Neural cell (in vitro differentiated cells): ENCODE measurements at regions not wholly inside any gene's neighbourhood (a gene's known extent, or its start where the extent isn't known, plus 50 kb on each side); places are given as distances from the start of the nearest gene placed in this dataset.

Experiments used
- H2AFZ ChIP-seq: fragments of 200-600, 300-800 bp; sonication (generic), shearing (Covaris generic); 2 replicates; pipeline ENCODE4 v1.6.0; 2014; ENCODE audit warnings: low read depth, mild to moderate bottlenecking, antibody characterized with exemption, low read length, moderate library complexity
- H3F3A ChIP-seq: fragments of 200-600 bp; shearing (Covaris generic); 2 replicates; pipeline ENCODE4 v1.6.1; 2016; ENCODE audit warnings: mild to moderate bottlenecking, moderate library complexity, mixed read lengths, antibody characterized with exemption, low read length; ENCODE audit not compliant: insufficient read depth, poor library complexity, severe bottlenecking
- H3K27ac ChIP-seq: fragments of 200-600, 300-800 bp; sonication (generic), shearing (Covaris generic); 2 replicates; pipeline ENCODE4 v1.5.1; 2014; ENCODE audit warnings: mild to moderate bottlenecking, low read length, moderate library complexity
- H3K27me3 ChIP-seq: fragments of 300-800, 200-600 bp; sonication (generic), shearing (Covaris generic); 2 replicates; pipeline ENCODE4 v1.6.0; 2014; ENCODE audit warnings: mild to moderate bottlenecking, low read depth, low read length, moderate library complexity; ENCODE audit not compliant: insufficient read depth
- H3K36me3 ChIP-seq: fragments of 300-800, 200-600 bp; sonication (generic), shearing (Covaris generic); 2 replicates; pipeline ENCODE4 v1.5.1; 2014; ENCODE audit warnings: mild to moderate bottlenecking, antibody characterized with exemption, low read length, moderate library complexity; ENCODE audit not compliant: insufficient read depth
- H3K4me2 ChIP-seq: fragments of 300-800, 200-600 bp; sonication (generic), shearing (Covaris generic); 2 replicates; pipeline ENCODE4 v1.6.0; 2014; ENCODE audit warnings: mild to moderate bottlenecking, low read length
- H3K4me3 ChIP-seq: fragments of 300-800, 200-600 bp; sonication (generic), shearing (Covaris generic); 2 replicates; pipeline ENCODE4 v1.5.1; 2014; ENCODE audit warnings: mild to moderate bottlenecking, low read length, moderate library complexity
- H3K79me2 ChIP-seq: fragments of 200-600 bp; shearing (Covaris generic); replicated peaks from 2 replicates; pipeline ENCODE4 v1.6.0; 2014; ENCODE audit warnings: mild to moderate bottlenecking, low read length, moderate library complexity; ENCODE audit not compliant: insufficient read depth
- H3K9ac ChIP-seq: fragments of 300-800, 200-600 bp; sonication (generic), shearing (Covaris generic); 2 replicates; pipeline ENCODE4 v1.6.1; 2016; ENCODE audit warnings: mild to moderate bottlenecking, low read length, mixed read lengths
- H3K9me2 ChIP-seq: fragments of 200-600 bp; shearing (Covaris generic); 2 replicates; pipeline ENCODE4 v1.6.1; 2016; ENCODE audit warnings: mild to moderate bottlenecking, low read length, mixed read lengths; ENCODE audit not compliant: insufficient read depth
- H3K9me3 ChIP-seq: fragments of 200-600, 300-800 bp; sonication (generic), shearing (Covaris generic); 2 replicates; pipeline ENCODE4 v1.6.1; 2016; ENCODE audit warnings: mild to moderate bottlenecking, mixed run types, low read length, moderate library complexity, mixed read lengths
- H4K20me1 ChIP-seq: fragments of 200-600 bp; shearing (Covaris generic); 2 replicates; pipeline ENCODE4 v1.6.1; 2016; ENCODE audit warnings: mild to moderate bottlenecking, mixed run types; ENCODE audit not compliant: insufficient read depth
- EP300 ChIP-seq: fragments of 450-650 bp; conservative IDR thresholded peaks from 2 replicates; pipeline ENCODE4 v1.6.1; 2014; ENCODE audit warnings: antibody characterized with exemption, mild to moderate bottlenecking, moderate library complexity; ENCODE audit not compliant: poor library complexity, severe bottlenecking
- EZH2 ChIP-seq: fragments of 200-600, 300-800 bp; shearing (Covaris generic), sonication (generic); IDR thresholded peaks from 2 replicates; pipeline ENCODE4 v1.6.1; 2014; ENCODE audit warnings: antibody characterized with exemption, low read length, borderline replicate concordance, mild to moderate bottlenecking; ENCODE audit not compliant: insufficient read depth, poor library complexity, severe bottlenecking
- MXI1 ChIP-seq: fragments of 450-650 bp; conservative IDR thresholded peaks from 2 replicates; pipeline ENCODE4 v1.6.1; 2014; ENCODE audit warnings: antibody characterized with exemption, mild to moderate bottlenecking; ENCODE audit not compliant: poor library complexity, severe bottlenecking
- POLR2AphosphoS5 ChIP-seq: IDR thresholded peaks from 2 replicates; pipeline ENCODE4 v1.6.1; 2012
- RAD21 ChIP-seq: fragments of 450-650 bp; conservative IDR thresholded peaks from 2 replicates; pipeline ENCODE4 v1.6.1; 2014; ENCODE audit warnings: antibody characterized with exemption, mild to moderate bottlenecking, moderate library complexity
- SMC3 ChIP-seq: fragments of 450-650 bp; conservative IDR thresholded peaks from 2 replicates; pipeline ENCODE4 v1.6.1; 2014; ENCODE audit warnings: antibody characterized with exemption, mild to moderate bottlenecking, moderate library complexity; ENCODE audit not compliant: poor library complexity
- TAF1 ChIP-seq: IDR thresholded peaks from 2 replicates; pipeline ENCODE4 v1.6.1; 2012; ENCODE audit warnings: low read depth
- TF ChIP-seq, protein P1 (sequence below): fragments of 450-650 bp; IDR thresholded peaks from 2 replicates; pipeline ENCODE4 v1.5.1; 2014; ENCODE audit warnings: antibody characterized with exemption, mild to moderate bottlenecking, moderate library complexity; ENCODE audit not compliant: poor library complexity, severe bottlenecking
- TF ChIP-seq, protein P2 (sequence below): IDR thresholded peaks from 2 replicates; pipeline ENCODE4 v1.6.1; 2012; ENCODE audit warnings: borderline replicate concordance

DNA sequence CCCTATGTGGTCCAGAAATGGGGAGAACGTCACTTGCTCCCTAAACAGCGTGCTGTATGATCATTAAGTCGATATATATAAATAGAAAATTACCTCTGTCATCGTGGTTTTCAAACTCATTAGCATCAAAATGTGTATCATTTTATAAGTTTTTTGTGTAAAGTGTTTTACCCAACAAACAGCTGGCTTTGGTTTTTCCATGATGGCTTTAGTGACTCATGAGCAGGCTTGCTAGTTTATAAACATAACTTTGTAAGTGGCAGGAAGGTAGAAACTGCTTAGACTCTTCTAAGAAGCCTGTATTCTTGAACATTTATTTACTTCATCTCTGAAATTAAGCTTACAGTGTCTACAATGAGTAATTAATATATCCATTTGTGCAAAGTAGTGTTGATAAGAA lies 108.4 kb upstream of the DIPK2B start:
- Histone ChIP-seq H3F3A (no peaks in the 10 kb centered on the region), H3K36me3 (no peaks in the 10 kb centered on the region), H3K9me2 (no peaks in the 10 kb centered on the region), H3K27me3 (no peaks in the 10 kb centered on the region), H3K27ac (no peak overlapping the region), H3K9ac (no peak overlapping the region), H3K79me2 (no peaks in the 10 kb centered on the region), H4K20me1 (no peaks in the 10 kb centered on the region), H3K4me2 (no peak overlapping the region), H3K4me3 (no peak overlapping the region), H3K9me3 (no peaks in the 10 kb centered on the region), H2AFZ (no peak overlapping the region)
- TF ChIP-seq, protein P1, sequence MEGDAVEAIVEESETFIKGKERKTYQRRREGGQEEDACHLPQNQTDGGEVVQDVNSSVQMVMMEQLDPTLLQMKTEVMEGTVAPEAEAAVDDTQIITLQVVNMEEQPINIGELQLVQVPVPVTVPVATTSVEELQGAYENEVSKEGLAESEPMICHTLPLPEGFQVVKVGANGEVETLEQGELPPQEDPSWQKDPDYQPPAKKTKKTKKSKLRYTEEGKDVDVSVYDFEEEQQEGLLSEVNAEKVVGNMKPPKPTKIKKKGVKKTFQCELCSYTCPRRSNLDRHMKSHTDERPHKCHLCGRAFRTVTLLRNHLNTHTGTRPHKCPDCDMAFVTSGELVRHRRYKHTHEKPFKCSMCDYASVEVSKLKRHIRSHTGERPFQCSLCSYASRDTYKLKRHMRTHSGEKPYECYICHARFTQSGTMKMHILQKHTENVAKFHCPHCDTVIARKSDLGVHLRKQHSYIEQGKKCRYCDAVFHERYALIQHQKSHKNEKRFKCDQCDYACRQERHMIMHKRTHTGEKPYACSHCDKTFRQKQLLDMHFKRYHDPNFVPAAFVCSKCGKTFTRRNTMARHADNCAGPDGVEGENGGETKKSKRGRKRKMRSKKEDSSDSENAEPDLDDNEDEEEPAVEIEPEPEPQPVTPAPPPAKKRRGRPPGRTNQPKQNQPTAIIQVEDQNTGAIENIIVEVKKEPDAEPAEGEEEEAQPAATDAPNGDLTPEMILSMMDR = no peak
- TF ChIP-seq RAD21 = no peak
- TF ChIP-seq SMC3 = no peak
- no peak for TF ChIP-seq EZH2
- no peak for TF ChIP-seq MXI1
- no peak for TF ChIP-seq EP300
- TF ChIP-seq, protein P2, sequence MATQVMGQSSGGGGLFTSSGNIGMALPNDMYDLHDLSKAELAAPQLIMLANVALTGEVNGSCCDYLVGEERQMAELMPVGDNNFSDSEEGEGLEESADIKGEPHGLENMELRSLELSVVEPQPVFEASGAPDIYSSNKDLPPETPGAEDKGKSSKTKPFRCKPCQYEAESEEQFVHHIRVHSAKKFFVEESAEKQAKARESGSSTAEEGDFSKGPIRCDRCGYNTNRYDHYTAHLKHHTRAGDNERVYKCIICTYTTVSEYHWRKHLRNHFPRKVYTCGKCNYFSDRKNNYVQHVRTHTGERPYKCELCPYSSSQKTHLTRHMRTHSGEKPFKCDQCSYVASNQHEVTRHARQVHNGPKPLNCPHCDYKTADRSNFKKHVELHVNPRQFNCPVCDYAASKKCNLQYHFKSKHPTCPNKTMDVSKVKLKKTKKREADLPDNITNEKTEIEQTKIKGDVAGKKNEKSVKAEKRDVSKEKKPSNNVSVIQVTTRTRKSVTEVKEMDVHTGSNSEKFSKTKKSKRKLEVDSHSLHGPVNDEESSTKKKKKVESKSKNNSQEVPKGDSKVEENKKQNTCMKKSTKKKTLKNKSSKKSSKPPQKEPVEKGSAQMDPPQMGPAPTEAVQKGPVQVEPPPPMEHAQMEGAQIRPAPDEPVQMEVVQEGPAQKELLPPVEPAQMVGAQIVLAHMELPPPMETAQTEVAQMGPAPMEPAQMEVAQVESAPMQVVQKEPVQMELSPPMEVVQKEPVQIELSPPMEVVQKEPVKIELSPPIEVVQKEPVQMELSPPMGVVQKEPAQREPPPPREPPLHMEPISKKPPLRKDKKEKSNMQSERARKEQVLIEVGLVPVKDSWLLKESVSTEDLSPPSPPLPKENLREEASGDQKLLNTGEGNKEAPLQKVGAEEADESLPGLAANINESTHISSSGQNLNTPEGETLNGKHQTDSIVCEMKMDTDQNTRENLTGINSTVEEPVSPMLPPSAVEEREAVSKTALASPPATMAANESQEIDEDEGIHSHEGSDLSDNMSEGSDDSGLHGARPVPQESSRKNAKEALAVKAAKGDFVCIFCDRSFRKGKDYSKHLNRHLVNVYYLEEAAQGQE = no peak
- TF ChIP-seq POLR2AphosphoS5 = no peak
- TF ChIP-seq TAF1 = no peak

DNA sequence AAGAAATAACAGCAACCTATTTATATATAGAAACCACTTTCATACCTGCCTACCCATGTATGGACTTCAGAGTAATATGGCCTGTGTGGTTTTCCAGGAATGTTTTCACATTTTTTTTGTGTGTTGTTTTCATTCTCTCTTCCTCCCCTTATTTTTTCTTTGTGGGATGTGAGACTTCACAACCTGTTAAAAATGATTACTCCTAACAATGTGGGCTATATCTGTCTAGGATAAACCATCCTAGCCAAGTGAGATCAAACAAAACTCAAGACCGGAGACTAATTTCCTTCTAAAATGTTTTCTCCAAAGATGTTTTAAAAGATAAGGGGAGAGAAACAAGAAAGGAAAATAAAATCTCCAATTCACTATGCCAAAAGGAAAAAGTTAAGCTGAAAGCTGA lies 106.1 kb upstream of the DIPK2B start:
- Histone ChIP-seq H3K36me3 (no peaks in the 10 kb centered on the region), H3F3A (no peaks in the 10 kb centered on the region), H3K79me2 (no peaks in the 10 kb centered on the region), H3K4me3 (no peak overlapping the region), H3K27me3 (no peaks in the 10 kb centered on the region), H3K9ac (no peak overlapping the region), H2AFZ (no peak overlapping the region), H3K9me2 (no peaks in the 10 kb centered on the region), H4K20me1 (no peaks in the 10 kb centered on the region), H3K4me2 (no peak overlapping the region), H3K27ac (no peak overlapping the region), H3K9me3 (no peaks in the 10 kb centered on the region)
- TF ChIP-seq EP300 = no peak
- no peak for TF ChIP-seq POLR2AphosphoS5
- TF ChIP-seq RAD21 = no peak
- TF ChIP-seq EZH2 = no peak
- TF ChIP-seq, protein P2 = no peak
- TF ChIP-seq SMC3 = no peak
- TF ChIP-seq, protein P1 = no peak
- TF ChIP-seq MXI1 = no peak
- no peak for TF ChIP-seq TAF1
